ENCODE measurements at regions not wholly inside any gene's neighbourhood (a gene's known extent, or its start where the extent isn't known, plus 50 kb on each side); places are given as distances from the start of the nearest gene placed in this dataset.

- TF ChIP-seq POLR2AphosphoS5 (IDR thresholded peaks at IDR 0.05) (no peak), POLR2A (IDR thresholded peaks at IDR 0.05) (no peak), CTCF (IDR thresholded peaks at IDR 0.05) (no peak)
- no peak for DNase-seq (ENCODE audit: low spot score in 2 of 2)
- intact Hi-C loops (cut with DNase I; ENCODE audit: low total_unique reads), result no loop called here
- Histone ChIP-seq H3K4me1 (peaks cover 0 to 10% of the 10 kb centered on the region in 2 donors), H3K27ac (no peak overlapping the region), H3K36me3 (no peaks in the 10 kb centered on the region), H3K4me3 (no peak overlapping the region), H3K27me3 (no peaks in the 10 kb centered on the region), H3K9me3 (no peaks in the 10 kb centered on the region)
Measured at GRCh38 chr7:17005271-17005670, 123.5 kb upstream of the AGR3 start.

GRCh38 chr7:17007841-17008240 is 126.1 kb upstream of the AGR3 start:
- no peak overlapping the region for H3K27ac ChIP-seq
- H3K4me3 ChIP-seq, result no peak overlapping the region
- no peaks in the 10 kb centered on the region for H3K9me3 ChIP-seq
- intact Hi-C loops (cut with DNase I; ENCODE audit: low total_unique reads), result no loop called here
- H3K27me3 ChIP-seq, result no peaks in the 10 kb centered on the region
- TF ChIP-seq POLR2A (IDR thresholded peaks at IDR 0.05), result no peak
- H3K4me1 ChIP-seq, result peaks cover 0 to 10% of the 10 kb centered on the region in 2 donors
- no peak for DNase-seq (ENCODE audit: low spot score in 2 of 2)
- no peaks in the 10 kb centered on the region for H3K36me3 ChIP-seq

GRCh38 chr7:17009007-17009719 is 127.4 kb upstream of the AGR3 start:
- no peak for TF ChIP-seq POLR2A (IDR thresholded peaks at IDR 0.05)
- peak in 1 of 3 donors; percentile 8 for TF ChIP-seq CTCF (IDR thresholded peaks at IDR 0.05)
- intact Hi-C loops (cut with DNase I; ENCODE audit: low total_unique reads), result no loop called here
- Histone ChIP-seq H3K4me1 (peaks cover 0 to 10% of the 10 kb centered on the region in 2 donors), H3K36me3 (no peaks in the 10 kb centered on the region), H3K4me3 (no peak overlapping the region), H3K27ac (peak overlapping the region; percentile 62 to 78), H3K27me3 (no peaks in the 10 kb centered on the region), H3K9me3 (no peaks in the 10 kb centered on the region)
- no peak for DNase-seq (ENCODE audit: low spot score in 2 of 2)

- Histone ChIP-seq H3K36me3 (no peaks in the 10 kb centered on the region), H3K9me3 (no peaks in the 10 kb centered on the region), H3K4me3 (no peak overlapping the region), H3K27ac (peak overlapping the region; percentile 62 to 78), H3K27me3 (no peaks in the 10 kb centered on the region), H3K4me1 (peaks cover 0 to 10% of the 10 kb centered on the region in 2 donors)
- TF ChIP-seq POLR2AphosphoS5 (IDR thresholded peaks at IDR 0.05), result no peak
- no peak for TF ChIP-seq CTCF (IDR thresholded peaks at IDR 0.05)
- no peak for TF ChIP-seq POLR2A (IDR thresholded peaks at IDR 0.05)
- intact Hi-C loops (cut with DNase I; ENCODE audit: low total_unique reads), result no loop called here
- no peak for DNase-seq (ENCODE audit: low spot score in 2 of 2)
Measured at GRCh38 chr7:17009933-17010332, 128.2 kb upstream of the AGR3 start.

GRCh38 chr7:17010637-17011300 is 129.0 kb upstream of the AGR3 start:
- DNase-seq (ENCODE audit: low spot score in 2 of 2), result no peak
- H3K27ac ChIP-seq, result peak overlapping the region; percentile 37 to 78
- intact Hi-C loops (cut with DNase I; ENCODE audit: low total_unique reads), result no loop called here
- TF ChIP-seq POLR2AphosphoS5 (IDR thresholded peaks at IDR 0.05), result no peak
- no peak for TF ChIP-seq CTCF (IDR thresholded peaks at IDR 0.05)
- no peak for TF ChIP-seq POLR2A (IDR thresholded peaks at IDR 0.05)
- H3K36me3 ChIP-seq, result no peaks in the 10 kb centered on the region
- H3K4me3 ChIP-seq, result no peak overlapping the region
- no peaks in the 10 kb centered on the region for H3K27me3 ChIP-seq
- H3K9me3 ChIP-seq, result no peaks in the 10 kb centered on the region
- H3K4me1 ChIP-seq, result peaks cover 0 to 10% of the 10 kb centered on the region in 2 donors

Data from breast epithelium (tissue), 4 donors.